GM18909 (cell line): ENCODE measurements at regions not wholly inside any gene's neighbourhood (a gene's known extent, or its start where the extent isn't known, plus 50 kb on each side); places are given as distances from the start of the nearest gene placed in this dataset.

ENCODE experiments used
- ATAC-seq: cut with Tn5 transposase; IDR thresholded peaks from one replicate; pipeline ENCODE4 v1.9.1; 2021; ENCODE audit warnings: mild to moderate bottlenecking; ENCODE audit not compliant: unreplicated experiment, poor library complexity

- no peak for ATAC-seq
Observed at GRCh38 chr13:106145997-106146864, 389.2 kb downstream of the EFNB2 start.

GRCh38 chr13:106145070-106145469 is 390.4 kb downstream of the EFNB2 start:
- no peak for ATAC-seq

GRCh38 chr13:106143930-106144709 is 391.3 kb downstream of the EFNB2 start:
- no peak for ATAC-seq

DNA sequence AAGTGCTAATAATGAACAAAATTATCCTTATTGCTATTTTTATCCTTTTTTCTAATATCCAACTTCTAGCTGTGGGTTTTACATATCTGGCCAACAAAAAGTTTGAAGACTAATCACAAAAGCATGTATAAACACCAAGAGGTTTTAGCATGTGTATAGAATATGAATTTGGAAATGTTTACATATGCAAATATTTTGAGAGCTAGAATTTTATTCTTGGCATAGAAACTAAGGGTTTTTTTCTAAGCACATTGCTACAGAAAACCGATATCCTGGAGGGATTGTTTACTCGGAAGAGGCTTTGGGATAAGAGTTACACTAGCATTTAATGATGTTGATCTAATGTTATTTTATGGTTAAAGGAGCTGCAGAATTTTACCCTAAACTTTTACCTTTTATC is 392.1 kb downstream of the EFNB2 start:
- no peak for ATAC-seq

- ATAC-seq = no peak
Observed at GRCh38 chr13:106140476-106140875, 395.0 kb downstream of the EFNB2 start.

- ATAC-seq = no peak
Observed at GRCh38 chr13:106139942-106140341, 395.5 kb downstream of the EFNB2 start.

DNA sequence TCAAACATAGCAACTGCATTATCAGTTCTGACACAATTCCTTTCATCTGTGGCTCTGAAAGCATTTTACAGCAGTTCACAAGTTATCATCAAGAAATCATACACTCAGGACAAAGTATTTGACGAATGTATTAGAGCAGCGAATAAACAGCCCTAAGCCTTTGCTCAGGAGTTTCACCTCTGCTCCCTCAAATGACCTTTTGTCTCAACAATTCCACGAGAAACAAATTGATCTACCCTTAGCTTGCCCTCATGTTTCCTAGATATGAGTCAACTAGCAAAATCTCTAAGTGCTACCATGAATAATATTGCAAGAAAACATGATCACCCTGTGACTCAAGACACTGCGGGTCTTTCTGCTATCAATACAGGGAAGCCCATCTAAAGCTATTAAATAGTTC is 396.1 kb downstream of the EFNB2 start:
- no peak for ATAC-seq

- ATAC-seq = no peak
Observed at GRCh38 chr13:106138620-106139019, 396.8 kb downstream of the EFNB2 start.

- no peak for ATAC-seq
Observed at GRCh38 chr13:106133025-106133424, 402.4 kb downstream of the EFNB2 start.

GRCh38 chr13:106132216-106132615 is 403.2 kb downstream of the EFNB2 start:
- no peak for ATAC-seq

GRCh38 chr13:106129993-106130392 is 405.5 kb downstream of the EFNB2 start:
- ATAC-seq = no peak

DNA sequence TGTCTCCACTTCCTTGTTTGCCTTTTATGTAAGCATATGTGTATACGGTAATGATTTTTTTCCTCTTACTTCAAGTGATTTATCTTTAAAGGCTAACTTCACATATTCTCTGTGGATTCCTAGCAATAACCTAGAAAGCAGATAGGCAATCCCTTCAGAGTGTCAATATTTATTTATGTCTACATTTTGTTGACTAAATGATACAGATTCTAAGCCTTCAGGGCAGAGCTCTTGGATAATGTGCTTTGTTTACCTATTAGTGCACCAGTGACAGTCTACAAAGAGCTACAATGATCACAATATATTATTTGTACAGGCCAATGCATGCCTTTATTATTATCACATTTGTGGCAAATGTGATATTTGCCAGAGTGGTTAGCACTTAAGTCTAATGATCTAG is 406.2 kb downstream of the EFNB2 start:
- no peak for ATAC-seq

DNA sequence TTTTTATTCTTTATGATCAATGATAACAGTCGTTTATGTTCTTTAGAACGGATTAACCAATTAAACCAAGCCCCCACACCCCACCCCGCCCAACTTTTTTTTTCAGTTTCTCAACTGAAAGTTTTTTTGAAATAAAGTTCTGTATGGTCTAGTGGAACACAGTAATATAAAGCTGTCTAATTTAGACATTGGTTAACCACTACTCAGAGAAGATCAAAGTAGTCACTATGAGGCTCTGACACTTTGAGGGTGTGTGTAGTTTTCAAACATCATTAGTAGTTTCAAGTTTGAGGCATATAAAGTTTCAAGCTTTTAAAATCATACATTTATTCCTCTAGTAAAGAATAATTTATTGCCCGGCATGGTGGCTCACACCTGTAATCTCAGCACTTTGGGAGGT is 413.2 kb downstream of the EFNB2 start:
- ATAC-seq = no peak

- no peak for ATAC-seq
Observed at GRCh38 chr13:106121173-106121754, 414.2 kb downstream of the EFNB2 start.

GRCh38 chr13:106118996-106119395 is 416.5 kb downstream of the EFNB2 start:
- ATAC-seq = no peak

GRCh38 chr13:106118050-106118449 is 417.4 kb downstream of the EFNB2 start:
- no peak for ATAC-seq

DNA sequence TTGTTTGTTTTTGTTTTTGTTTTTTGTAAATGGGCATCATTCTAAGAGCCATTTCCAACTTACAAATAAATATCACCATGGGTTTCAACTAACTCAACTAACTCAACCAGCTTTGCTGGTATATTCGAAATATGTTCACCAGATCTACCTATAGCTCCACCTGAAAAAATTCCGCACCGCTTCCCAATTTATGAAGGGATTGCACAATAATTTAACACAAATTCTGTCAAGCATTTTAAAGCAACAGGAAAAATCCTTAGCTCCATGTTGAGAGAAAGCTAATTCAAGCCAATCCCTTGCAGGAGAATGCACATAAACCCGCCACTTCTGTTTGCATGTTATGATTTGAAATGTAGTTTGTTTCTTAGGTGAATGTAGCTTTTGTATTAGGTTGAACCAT is 417.8 kb downstream of the EFNB2 start:
- no peak for ATAC-seq

DNA sequence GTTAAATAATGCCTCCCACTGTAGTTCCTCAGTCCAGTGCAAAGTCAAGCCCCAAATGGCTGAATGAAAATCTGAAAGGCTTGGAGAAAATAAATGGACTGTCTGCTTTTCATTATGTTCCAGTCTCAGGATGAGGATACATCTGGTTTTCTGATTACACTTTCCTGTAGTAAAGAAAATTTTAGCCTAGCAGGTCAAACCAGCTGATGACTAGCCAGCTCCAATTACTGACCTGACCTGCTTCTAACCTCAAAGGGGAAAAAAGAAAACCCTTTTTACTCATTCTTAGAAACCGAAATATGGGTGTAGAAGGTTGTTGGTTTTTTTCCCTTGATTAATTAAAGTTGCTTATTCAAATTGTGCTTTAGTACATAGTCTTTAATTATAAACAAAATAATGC is 418.4 kb downstream of the EFNB2 start:
- ATAC-seq = no peak

- ATAC-seq = no peak
Observed at GRCh38 chr13:106115081-106115480, 420.4 kb downstream of the EFNB2 start.

DNA sequence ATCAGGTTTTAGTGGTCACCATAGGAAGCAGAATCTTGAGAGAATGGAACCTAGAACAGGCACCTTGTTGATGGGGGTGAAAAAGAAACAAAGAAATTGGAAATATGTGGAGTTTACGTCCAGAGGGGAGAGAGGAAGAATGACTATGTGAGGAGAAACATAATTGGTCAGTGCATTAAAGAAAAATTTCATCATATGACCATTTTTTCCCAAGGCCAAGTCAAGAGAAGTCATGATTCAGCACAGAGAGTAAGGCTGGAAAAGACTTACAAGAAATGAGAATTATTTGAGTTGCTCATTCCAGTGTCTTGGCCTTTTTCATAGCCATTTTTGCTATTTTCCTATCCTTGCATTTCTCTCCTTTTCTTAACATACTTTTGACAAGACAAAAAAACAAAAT is 421.7 kb downstream of the EFNB2 start:
- no peak for ATAC-seq

- no peak for ATAC-seq
Observed at GRCh38 chr13:106112191-106112590, 423.3 kb downstream of the EFNB2 start.
